ENCODE measurements at regions not wholly inside any gene's neighbourhood (a gene's known extent, or its start where the extent isn't known, plus 50 kb on each side); places are given as distances from the start of the nearest gene placed in this dataset.

DNA sequence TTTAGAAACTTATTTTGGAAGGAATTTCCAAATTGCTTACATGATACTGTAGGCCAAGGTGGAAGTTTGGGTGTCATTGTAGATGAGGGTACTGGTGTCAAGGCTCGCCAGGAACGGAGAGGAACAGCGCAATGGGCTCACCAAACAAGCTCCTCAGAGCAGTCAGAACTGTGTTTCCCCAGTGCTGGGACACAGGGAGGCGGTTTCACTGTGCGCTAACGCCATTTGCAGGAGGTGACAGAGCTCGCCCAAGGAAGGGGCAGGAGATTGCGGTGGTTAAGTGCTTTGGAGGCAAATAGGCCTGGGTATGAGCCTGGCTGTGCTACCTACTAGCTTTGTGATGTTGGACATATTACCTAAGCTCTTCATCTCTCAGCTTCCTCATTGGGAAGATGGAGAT, 57.3 kb downstream of the HHEX start:
- DNase-seq = no peak

DNA sequence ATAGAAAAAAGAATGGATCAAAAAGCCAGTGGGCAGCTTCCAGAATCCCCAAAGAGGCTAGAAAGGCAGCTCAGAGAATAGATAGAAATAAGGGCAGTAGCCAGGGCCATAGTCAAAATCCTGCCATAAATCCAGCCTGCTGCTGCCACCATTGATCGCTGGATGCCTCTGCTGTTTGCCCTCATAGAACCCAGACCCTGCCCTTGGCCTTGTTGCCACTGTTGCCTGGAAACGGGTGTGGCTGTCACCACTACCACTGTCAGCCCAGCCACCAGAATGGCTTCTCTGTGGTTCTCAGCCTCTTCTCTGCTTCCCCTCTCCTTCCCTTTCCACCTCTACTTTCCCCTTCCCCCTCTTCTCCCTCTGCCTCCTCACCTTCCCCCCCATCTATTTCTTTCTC, 57.8 kb downstream of the HHEX start:
- no peak for DNase-seq

DNA sequence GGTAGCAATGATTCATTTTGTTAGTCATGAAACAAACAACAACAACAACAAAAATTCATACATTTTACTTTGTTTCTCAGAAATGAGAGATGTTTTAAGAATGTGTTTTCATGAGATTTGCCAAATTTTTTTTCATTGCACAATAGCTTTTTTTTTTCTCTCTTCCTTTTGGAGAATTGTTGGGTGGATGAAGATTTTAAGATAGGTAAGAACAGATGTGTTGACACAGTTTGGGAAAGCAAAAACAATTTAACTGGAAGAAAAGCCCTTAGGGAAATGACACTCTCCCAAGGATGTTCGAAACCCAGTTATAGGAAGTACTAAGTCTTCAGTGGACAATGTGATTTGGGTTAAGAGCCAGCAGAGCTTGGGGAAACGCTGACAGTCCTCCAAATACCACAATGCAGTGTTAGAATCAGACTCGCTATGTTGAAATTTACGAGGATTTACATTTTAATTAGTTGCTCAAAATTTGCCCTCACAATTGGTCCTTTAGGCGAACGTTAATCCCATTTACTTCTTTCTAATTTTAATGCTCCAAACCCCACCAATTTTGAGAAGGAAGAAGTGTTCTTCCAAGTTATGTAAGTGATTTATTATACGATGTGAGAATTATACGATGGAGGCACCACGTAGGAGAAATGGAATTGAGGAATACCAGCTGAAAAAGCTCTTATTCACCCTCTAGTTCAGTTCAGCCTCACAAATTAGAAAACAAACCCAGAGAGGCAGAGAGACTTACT, 61.2 kb downstream of the HHEX start:
- DNase-seq = no peak

DNA sequence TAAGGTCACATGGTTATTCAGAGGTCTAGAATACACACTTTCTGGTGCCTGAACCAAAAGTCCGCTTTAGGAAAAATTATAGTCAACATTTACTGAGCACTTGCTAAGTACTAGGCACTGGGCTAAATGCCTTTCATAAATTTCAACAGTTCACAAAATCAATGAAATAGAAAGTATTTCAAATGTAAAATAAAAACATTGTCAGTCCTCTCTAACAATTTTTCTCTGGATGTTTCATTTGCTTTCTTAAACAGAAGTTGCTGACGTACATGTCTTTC, 61.7 kb downstream of the HHEX start:
- DNase-seq = no peak

DNA sequence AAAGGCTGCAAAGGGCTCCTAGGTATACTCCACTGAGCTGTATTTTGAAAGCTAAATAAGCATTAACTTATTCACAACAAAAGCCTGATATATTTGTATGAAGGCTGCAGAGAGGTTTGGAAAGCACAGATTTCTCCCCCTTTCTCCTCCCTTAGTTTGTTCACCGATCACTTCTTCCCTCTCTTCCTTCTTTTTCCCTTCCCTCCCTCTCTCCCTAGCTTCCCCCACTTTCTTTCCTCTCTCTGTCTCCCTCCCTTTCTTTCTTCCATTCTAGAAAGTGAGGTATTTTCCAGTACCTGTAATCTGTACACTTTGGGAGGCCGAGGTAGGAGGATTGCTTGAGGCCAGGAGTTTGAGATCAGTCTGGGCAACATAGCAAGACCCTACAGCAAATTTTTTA, 62.1 kb downstream of the HHEX start:
- no peak for DNase-seq

DNA sequence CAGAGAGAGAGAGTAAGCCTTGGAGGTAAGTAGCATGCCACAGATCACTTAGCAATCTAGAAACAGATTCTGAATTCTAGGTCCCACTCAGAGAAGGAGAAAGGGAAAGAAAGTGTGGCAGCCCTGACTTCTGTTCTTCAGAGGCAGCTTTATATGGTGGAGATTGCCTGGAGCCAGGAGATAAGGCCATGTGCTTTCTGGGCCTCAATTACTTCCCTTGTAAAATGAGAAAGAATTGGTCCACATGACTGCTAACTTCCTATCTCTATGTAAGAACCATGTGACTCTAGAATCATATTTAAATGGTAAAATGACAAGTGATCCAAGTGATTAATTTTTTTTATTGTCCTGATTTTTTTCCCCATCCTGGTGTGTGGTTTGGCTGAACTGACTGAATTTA, 64.1 kb downstream of the HHEX start:
- no peak for DNase-seq

DNA sequence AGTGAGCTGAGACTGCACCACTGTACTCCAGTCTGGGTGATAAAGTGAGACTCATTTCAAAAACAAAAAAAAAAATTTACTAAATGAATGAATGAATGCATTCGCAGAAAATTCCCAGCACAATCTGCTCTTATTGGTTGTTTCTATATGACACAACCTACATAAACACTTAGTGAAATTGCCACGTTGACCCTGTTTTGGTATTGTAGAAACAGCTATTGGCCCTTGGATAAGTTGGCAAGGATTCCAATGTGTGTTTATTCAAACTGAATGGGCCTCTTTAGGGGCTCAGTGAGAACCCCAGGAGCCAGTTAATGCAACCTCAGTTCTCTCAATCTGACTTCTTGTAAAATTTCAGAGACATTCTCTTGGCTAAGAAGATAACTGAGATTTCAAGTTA, 66.0 kb downstream of the HHEX start:
- DNase-seq = no peak

DNA sequence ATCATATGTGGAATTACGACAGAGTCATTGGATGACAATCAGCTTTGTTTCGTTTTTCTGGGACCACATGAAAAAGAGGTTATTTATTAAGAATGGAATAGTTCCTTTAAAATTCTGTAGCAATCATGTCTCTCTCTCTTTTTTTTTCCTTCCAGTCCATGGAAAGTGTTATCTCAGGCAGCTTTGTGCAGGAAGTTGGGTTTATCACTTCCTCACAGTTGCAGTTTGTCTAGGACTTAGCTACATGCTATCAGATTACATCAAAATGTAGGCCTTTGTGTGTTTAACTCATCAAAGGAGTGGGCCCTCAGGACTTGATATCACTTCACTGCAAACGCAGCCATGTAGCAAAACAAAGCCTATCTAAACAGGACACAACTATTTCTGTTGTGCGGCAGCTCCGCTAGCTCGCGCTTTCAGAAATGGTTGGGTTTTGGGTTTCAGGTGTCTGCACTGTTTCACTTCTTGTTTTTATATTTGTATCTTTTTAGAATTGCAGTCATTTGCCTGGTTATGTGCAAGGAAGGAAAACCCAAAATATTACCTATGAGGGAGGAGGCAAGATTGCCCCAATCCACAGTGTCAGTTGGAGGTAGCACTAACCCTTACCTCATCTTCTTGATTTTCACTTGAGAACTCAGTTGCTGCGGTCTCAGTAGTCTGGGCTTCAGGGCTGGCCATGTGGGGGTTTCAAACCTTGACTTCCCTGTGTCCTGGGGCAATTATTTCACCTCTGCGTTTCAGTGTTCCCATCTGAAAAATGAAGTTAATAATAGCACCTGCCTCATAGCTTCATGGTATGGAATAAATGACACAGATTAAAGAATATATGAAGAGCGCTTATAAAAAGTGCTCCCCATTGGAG, 66.7 kb downstream of the HHEX start:
- DNase-seq = no peak

DNA sequence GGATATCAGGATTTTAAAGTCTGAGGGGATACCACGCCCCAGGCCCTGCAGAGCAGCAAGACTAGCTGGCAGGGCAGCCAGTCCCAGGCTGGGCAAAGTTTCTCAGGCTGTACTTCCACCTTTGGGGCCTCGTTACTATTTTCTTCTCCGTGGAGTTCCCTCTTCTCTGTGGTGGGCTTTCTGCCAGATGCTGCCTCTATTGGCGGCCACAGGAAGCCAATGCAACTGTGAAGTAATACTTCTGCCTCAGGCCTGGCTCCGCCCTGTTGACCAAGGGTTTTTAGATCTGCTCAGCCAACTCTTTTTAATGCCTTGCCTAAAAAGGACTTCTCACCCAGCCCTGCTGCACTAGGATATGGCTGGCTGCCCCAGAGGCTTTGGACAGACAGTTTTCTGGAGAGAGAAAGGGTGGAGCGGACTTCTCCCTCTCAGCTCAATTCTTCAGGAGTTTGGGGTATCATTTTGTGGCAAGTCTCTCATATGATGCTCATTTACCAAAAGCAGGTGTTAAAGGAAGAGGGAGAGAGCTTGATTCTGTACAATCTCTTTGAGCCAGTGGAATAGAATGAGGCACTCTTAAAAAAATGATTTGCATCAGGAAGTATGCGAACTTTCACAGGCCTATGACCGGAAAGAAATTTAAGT, 67.4 kb downstream of the HHEX start:
- DNase-seq = peak; percentile 72

DNA sequence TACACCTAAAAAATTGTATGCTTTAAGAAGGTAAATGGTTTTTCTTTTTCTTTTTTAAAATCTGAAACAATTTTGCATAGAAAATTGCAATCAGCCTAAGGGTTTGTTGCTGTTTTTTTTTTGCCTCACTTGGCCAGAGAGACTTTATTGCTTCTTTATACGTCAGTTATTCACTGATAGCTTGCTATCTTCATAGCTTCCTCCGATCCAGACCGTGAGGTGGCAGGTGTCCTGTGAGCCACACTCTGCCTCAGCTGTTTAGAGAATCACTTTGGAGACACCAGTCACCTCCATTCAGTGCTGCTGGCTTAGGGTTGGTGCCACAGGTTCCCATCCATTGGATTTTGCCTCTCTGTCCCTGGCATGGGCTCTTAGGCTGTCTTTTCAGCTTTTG, 68.0 kb downstream of the HHEX start:
- DNase-seq = no peak

DNA sequence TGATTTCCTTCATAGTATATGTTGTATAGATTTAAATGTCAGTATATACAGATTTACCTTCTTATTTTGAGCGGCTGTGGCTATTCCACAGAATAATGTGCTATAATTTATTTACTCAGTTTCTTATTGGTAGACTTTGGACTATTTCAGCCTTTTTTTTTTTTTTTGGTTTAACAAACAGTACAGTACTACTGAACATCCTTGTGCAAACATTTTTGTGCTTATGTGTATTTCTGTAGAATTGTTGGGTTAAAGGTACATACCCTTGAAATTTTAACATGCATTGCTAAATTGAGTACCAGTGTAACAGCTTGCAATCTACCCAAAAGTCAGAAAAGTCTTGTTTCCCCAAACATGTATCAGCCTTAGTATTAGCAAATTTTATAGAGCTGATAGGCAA, 68.8 kb downstream of the HHEX start:
- DNase-seq = no peak

DNA sequence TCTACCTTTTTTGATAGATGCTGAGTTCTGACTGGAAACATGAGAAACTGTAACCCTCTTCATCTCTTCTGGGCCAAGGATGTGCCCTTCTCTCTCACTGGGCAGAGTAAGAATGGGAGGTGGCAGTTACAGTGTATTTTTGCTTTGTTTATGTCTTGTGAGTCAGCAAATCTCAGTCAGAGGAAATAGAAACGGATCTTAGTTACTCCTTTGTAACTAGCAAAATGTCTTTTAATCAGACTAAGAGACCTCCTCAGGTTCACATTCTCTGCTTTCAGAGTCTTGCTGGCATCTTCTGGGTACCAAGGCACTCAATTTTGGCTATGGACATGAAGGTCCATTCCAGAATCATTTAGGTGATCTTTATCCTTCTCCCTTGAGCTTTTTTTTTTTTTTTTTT, 70.9 kb downstream of the HHEX start:
- peak; percentile 45 for DNase-seq

DNA sequence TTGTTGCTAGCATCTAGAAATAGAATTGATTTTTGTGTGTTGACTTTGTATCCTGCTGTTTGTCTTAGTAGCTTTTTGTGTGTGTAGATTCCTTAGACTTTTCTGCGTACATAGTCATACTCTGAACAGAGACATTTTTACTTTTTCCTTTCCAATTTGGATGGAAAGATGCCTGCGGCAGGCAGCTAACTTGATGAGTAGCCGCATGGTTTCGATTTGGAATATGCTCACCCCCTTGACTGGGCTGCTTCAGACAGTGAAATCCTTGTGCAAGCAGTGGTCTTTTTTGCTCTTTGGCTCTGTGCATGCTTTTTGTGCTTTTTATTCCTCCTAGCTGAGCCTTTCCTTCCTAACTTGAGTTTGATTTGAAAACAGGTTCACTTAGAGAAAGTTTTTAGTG, 71.8 kb downstream of the HHEX start:
- peak; percentile 15 for DNase-seq

DNA sequence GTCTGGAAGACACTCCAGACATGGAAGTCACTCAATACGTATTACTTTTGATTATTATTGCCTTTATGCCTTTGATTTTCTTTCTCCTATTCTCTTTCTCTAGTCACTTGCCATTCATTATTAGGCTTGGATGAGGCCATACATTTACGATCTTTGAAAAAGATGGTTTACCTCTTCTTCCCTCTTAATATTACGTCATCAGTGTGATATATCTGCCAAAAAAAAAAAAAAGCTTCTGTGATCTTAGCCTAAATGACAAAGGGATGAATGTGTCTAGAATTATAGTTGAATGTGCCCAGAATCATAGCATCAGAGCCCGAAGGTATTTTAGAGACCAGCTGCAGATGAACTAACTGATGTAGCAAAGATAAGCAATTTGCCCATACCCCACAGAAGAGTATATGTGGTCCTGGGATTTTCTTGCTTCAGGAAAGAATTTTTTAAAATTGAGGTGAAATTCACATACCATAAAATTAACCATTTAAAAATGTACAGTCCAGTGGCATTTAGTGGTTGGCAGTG, 73.9 kb downstream of the HHEX start:
- no peak for DNase-seq

DNA sequence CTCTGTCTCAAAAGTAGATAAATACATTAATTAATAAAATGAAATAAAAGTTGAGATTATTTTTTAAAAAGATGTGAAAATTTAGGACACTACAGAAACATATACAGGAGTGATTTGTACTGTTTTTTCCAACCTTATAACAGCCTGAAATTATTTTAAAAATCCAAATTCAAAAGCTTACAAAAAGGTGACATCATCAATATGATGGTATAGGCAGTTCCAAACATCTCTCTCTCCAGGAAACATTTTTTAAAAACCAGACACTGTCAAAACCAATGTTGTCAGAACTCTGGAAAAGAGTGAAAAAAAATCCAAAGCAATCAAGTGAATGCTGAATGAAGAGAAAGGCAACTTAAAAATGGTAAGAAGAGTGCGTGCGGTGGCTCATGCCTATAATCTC, 76.7 kb downstream of the HHEX start:
- no peak for DNase-seq

DNA sequence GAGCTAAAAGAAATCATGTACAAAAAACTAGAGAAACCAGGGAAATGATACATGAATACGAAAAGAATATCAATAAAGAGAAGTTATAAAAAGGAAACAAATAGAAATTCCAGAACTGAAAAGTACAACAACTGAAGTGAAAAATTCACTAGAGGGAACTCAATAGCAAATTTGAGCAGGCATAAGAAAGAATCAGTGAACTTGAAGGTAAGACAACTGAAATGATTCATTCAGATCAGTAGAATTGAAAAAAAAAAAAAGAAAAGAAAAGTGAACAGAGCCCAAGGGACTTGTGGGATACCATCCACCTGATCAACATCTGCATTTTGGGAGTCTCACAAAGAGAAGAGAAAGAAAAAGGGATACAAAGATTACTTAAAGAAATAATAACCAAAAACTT, 78.3 kb downstream of the HHEX start:
- no peak for DNase-seq

DNA sequence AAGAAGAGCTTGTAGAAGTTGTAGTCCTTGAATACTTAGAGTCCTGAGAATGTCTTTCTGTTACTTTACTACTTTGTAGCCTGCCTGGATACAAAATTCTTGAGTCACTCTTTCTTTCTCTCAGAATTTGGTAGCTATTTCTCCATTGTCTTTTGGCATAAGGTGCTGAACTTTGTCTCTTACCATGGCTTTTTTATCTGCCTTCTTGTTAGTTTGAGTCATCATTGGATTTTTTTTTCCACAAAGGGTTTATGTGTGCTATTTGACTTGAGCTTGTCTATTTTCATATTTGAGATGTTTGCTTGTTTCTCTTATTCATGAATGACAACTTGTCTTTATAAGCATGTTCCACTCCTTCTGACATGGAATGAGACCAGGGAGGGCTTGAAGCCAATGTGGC, 74.5 kb upstream of the EXOC6 start:
- DNase-seq = no peak

DNA sequence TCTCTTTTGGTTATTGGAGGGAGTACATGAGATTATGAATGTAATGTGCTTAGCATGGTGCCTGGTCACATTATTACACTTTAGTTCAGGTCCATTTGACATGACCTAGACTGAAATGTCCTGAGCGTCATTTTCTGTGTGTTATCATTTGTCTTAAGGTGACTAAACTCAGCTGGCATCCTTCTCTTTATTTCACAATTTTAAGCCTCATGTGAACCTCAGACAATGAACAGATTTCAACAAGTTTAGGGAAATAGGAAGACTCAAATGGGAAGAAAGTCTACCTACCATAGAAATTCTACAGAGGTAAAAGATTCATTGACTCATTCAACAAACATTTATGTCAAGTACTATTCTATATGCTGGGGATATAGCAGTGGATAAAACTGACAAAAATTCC, 70.2 kb upstream of the EXOC6 start:
- DNase-seq = no peak

DNA sequence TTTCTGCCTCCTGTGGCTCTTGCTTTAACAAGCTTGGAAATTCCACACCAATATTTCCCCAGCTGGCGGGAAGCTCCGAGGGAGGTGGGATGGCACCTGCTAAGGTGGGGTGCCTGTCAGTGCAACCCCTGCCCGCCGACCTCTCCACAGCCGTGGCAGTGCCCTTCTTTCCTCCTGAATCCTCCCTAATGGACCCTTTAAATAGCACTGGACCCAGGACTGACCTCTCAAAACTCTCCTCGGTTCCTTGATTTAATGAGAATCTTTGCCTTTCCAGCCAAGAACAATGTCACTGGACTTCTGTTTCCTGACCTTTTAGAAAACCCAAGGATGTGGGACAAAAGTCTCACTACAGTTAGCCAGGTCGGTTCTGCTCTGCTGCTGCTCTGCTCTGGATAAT, 63.2 kb upstream of the EXOC6 start:
- DNase-seq = no peak

DNA sequence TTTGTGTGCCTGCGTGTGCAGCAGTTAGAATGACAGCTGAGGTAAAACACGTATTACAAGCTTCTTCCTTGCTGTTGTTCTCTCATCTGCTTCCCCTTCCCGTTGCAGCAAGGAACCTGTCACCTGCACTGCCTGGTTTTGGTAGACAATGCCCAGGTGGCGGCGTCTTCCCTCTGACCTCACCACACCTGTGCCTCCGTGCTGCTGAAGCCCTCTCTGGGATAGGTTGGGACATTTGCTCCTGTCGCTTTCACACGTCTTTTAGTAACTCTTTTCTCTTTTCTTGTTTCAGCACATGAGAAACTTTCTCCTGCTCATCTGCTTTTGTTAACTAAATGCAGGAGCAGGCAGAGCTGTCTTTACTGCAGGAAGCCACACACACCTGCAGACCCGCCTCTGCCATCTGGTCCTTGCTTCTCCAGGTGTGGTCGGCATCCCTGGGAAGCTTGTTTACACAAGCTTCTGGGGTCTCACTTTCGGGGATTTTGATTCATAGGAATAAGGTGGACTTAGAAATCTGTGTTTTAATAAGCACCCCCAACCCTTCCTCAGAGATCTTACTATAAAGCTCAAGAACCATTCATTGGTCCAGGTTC, 60.7 kb upstream of the EXOC6 start:
- no peak for DNase-seq

DNA sequence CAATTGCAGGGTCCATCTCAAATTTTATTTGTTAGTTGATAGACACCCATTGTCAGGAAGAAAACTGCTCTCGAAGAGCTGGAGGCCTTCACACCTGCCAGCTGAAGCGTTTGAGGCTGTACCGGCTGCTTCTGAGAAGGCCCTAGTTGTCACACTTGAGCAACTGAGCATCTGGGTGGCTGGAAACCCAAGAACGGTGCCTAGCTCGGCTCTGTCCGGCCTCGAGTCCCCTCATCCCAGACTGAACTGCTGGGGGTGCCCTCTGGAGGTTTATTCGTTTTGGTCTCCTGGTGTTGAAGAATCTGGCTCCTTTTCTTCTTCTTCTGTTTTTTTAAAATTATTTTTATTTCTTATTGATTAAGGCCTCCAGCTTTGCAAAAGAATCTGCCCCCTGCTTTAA, 59.3 kb upstream of the EXOC6 start:
- no peak for DNase-seq

DNA sequence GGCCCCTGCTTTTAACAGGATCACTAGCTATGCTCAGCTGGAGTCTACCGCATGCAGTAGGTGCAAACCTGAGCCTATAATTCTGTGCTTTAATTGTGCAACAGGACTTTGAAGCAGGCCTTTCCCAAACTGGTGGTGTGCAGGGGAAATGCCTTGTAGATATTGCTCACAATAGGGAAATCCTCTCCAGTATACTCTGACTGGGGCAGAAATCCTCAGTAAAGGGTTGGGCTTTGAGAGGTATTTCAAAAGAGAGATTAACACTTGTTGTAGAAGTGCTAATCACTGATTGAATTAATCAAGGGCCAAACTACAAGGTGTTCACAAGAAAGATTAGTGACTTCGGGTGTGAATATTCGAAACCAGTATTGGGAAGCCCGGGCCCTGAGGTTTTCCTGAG, 58.5 kb upstream of the EXOC6 start:
- DNase-seq = no peak

DNA sequence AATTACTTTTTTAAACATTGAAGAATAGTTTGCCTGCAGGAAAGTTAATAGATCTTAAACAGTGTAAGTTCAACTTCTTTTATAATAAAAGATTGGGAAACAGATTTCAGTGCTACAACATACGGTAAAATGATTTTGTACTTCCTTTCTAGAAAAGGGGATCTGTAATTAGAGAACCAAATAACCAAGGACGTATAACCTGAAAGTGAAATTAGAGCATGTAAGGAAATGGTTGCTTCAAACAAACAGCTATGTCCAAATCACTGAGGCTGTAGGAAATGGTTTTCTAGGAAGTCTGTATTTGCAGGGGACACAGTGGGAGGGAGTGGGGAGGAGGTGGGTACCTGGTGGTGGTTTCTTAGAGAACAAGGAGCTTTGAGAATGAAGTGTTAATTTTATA, 57.9 kb upstream of the EXOC6 start:
- no peak for DNase-seq

All from fibroblast of skin of back (primary cell).